PFSK-1 (cell line): ENCODE measurements at regions not wholly inside any gene's neighbourhood (a gene's known extent, or its start where the extent isn't known, plus 50 kb on each side); places are given as distances from the start of the nearest gene placed in this dataset.

Source experiments
- FOXP2 ChIP-seq: optimal IDR thresholded peaks from 2 replicates; pipeline ENCODE3; 2011; ENCODE audit warnings: borderline replicate concordance, control low read depth, inconsistent platforms; ENCODE audit not compliant: insufficient read depth; ENCODE audit errors: extremely low read length, extremely low read depth
- POLR2AphosphoS5 ChIP-seq: IDR thresholded peaks from 2 replicates; pipeline ENCODE4 v1.6.1; 2012; ENCODE audit warnings: low read depth, mild to moderate bottlenecking, control low read depth, low read length, moderate library complexity
- REST ChIP-seq, 2 experiments: IDR thresholded peaks; 2 replicates each; pipeline versions ENCODE4 v1.6.1 to v1.8.0; 2011 to 2012; ENCODE audit warnings: low read depth in 2 of 2, low read length in 2 of 2, control low read depth in 1 of 2, inconsistent platforms in 1 of 2, mild to moderate bottlenecking in 1 of 2, moderate library complexity in 1 of 2; ENCODE audit not compliant: insufficient read depth in 1 of 2
- SIN3A ChIP-seq: IDR thresholded peaks from 2 replicates; pipeline ENCODE4 v1.6.1; 2012; ENCODE audit warnings: mild to moderate bottlenecking, low read length, moderate library complexity, borderline replicate concordance; ENCODE audit not compliant: insufficient read depth

- TF ChIP-seq POLR2AphosphoS5 (no peak), REST (IDR thresholded peaks at IDR 0.05; ENCODE audit: insufficient read depth in 1 of 2, low read depth in 2 of 2, low read length in 2 of 2) (no peak), FOXP2 (no peak), SIN3A (no peak)
These were observed 496.2 kb upstream of the SULF2 start for GRCh38 chr20:48281501-48281900.
